HCT116 (cell line): ENCODE measurements at regions not wholly inside any gene's neighbourhood (a gene's known extent, or its start where the extent isn't known, plus 50 kb on each side); places are given as distances from the start of the nearest gene placed in this dataset.

Experiments
- ATAC-seq: fragments of 200-7000 bp; cut with Tn5 transposase; 2 replicates; pipeline ENCODE4 v1.9.1; 2020; ENCODE audit warnings: mild to moderate bottlenecking, moderate library complexity
- BruUV-seq: library from RNA; stranded (reverse); fragments of 400-500 nt; replicated peaks from 2 replicates; lab custom pipeline; 2021; lab: Mats Ljungman, UMichigan
- CTCF ChIA-PET: fragments of 300-600 bp; sonication (Branson Sonifier 250); formaldehyde crosslinking; loops from one replicate; lab custom pipeline; 2021; ENCODE audit warnings: antibody characterized with exemption; lab: Charles Lee
- POLR2A ChIA-PET: fragments of 300-600, 350-600 bp; sonication (Branson Sonifier 250); formaldehyde crosslinking; loops from one replicate; lab custom pipeline; 2021; ENCODE audit warnings: antibody characterized with exemption; lab: Charles Lee
- RAD21 ChIA-PET, 2 experiments: fragments of 300-600 bp; sonication (Branson Sonifier 250); formaldehyde crosslinking; loops; one replicate each; lab custom pipeline; 2023; ENCODE audit warnings: low total read pairs in 2 of 2; ENCODE audit not compliant: uncharacterized antibody in 2 of 2, unreplicated experiment in 2 of 2, low non-redundant PET in 1 of 2; lab: Charles Lee
- DNase-seq: peaks from one replicate; pipeline ENCODE4 v3.0.0-alpha.2; 2010; ENCODE audit warnings: low read depth, low spot score
- H2AFZ ChIP-seq: fragments of 200-600 bp; shearing (Covaris generic), sonication (generic); 2 replicates; pipeline ENCODE4 v1.6.1; 2017; ENCODE audit warnings: low read depth, mixed run types, mixed read lengths, antibody characterized with exemption, low read length; ENCODE audit not compliant: poor library complexity, severe bottlenecking
- H3K27ac ChIP-seq: 2 replicates; pipeline ENCODE4 v1.5.1; 2012; ENCODE audit warnings: low read depth, low read length
- H3K27me3 ChIP-seq: fragments of 200-600 bp; sonication (generic); 2 replicates; pipeline ENCODE4 v1.6.1; 2016; ENCODE audit warnings: mixed run types, low read length, mixed read lengths; ENCODE audit not compliant: insufficient read depth
- H3K36me3 ChIP-seq, 2 experiments: fragments of 200-500 bp in 1 of 2; fragments of 200-600 bp in 1 of 2; sonication (Bioruptor generic) in 1 of 2; sonication (generic) in 1 of 2; 2 replicates each; pipeline versions ENCODE4 v1.5.1 to v1.6.1; 2014 to 2016; ENCODE audit warnings: low read length in 2 of 2, inconsistent platforms in 1 of 2, mixed read lengths in 1 of 2, mixed run types in 1 of 2; ENCODE audit not compliant: insufficient read depth in 2 of 2, control insufficient read depth in 1 of 2
- H3K4me1 ChIP-seq, 2 experiments: fragments of 200-600 bp in 1 of 2; sonication (generic) in 1 of 2; 2 replicates each; pipeline versions ENCODE4 v1.5.1 to v1.6.1; 2012 to 2017; ENCODE audit warnings: low read length in 2 of 2, inconsistent platforms in 1 of 2, mild to moderate bottlenecking in 1 of 2, mixed read lengths in 1 of 2, mixed run types in 1 of 2, moderate library complexity in 1 of 2; ENCODE audit not compliant: insufficient read depth in 2 of 2, control insufficient read depth in 1 of 2
- H3K4me2 ChIP-seq: fragments of 200-600 bp; sonication (generic); 2 replicates; pipeline ENCODE4 v1.6.1; 2017; ENCODE audit warnings: mixed run types, low read length, mixed read lengths
- H3K4me3 ChIP-seq, 2 experiments: fragments of 200-600 bp in 1 of 2; sonication (generic) in 1 of 2; replicated peaks in 1 of 2; 2 replicates each; pipeline ENCODE4 v1.5.1; 2011 to 2016; ENCODE audit warnings: low read length in 2 of 2, control low read depth in 1 of 2, low read depth in 1 of 2, mild to moderate bottlenecking in 1 of 2, mixed read lengths in 1 of 2, mixed run types in 1 of 2
- H3K79me2 ChIP-seq: fragments of 200-600 bp; sonication (generic); 2 replicates; pipeline ENCODE4 v1.6.1; 2017; ENCODE audit warnings: mild to moderate bottlenecking, mixed run types, low read length, moderate library complexity, mixed read lengths; ENCODE audit not compliant: insufficient read depth
- H3K9ac ChIP-seq: fragments of 200-600 bp; sonication (generic); 2 replicates; pipeline ENCODE4 v1.6.1; 2016; ENCODE audit warnings: low read length, mixed read lengths
- H3K9me2 ChIP-seq: fragments of 200-600 bp; sonication (generic), shearing (Covaris generic); 2 replicates; pipeline ENCODE4 v1.6.1; 2017; ENCODE audit warnings: mixed run types, mild to moderate bottlenecking, moderate library complexity; ENCODE audit not compliant: insufficient read depth
- H3K9me3 ChIP-seq, 2 experiments: fragments of 200-500 bp in 1 of 2; fragments of 200-600 bp in 1 of 2; sonication (Bioruptor generic) in 1 of 2; sonication (generic) in 1 of 2; 2 replicates each; pipeline ENCODE4 v1.6.1; 2014 to 2017; ENCODE audit warnings: low read length in 2 of 2, mixed read lengths in 2 of 2, inconsistent platforms in 1 of 2, low read depth in 1 of 2, mild to moderate bottlenecking in 1 of 2, mixed run types in 1 of 2, moderate library complexity in 1 of 2; ENCODE audit not compliant: control insufficient read depth in 1 of 2, insufficient read depth in 1 of 2
- H4K20me1 ChIP-seq: fragments of 200-600 bp; sonication (generic), shearing (Covaris generic); 2 replicates; pipeline ENCODE4 v1.6.1; 2017; ENCODE audit warnings: mixed run types, mild to moderate bottlenecking, moderate library complexity; ENCODE audit not compliant: insufficient read depth
- CBX3 ChIP-seq: IDR thresholded peaks from 2 replicates; pipeline ENCODE4 v1.6.1; 2012; ENCODE audit warnings: low read depth
- CEBPB ChIP-seq: IDR thresholded peaks from 2 replicates; pipeline ENCODE4 v1.6.1; 2012; ENCODE audit warnings: low read depth
- CTCF ChIP-seq, 3 experiments: fragments of 200-600 bp in 1 of 3; sonication (generic) in 1 of 3; IDR thresholded peaks in 2 of 3; conservative IDR thresholded peaks in 1 of 3; 2 replicates each; pipeline ENCODE4 v1.5.1; 2012 to 2017; ENCODE audit warnings: low read depth in 2 of 3, low read length in 2 of 3, antibody characterized with exemption in 1 of 3, borderline replicate concordance in 1 of 3, control low read depth in 1 of 3, mild to moderate bottlenecking in 1 of 3, mixed read lengths in 1 of 3, mixed run types in 1 of 3, moderate library complexity in 1 of 3; ENCODE audit not compliant: insufficient read depth in 1 of 3
- ELF1 ChIP-seq: IDR thresholded peaks from 2 replicates; pipeline ENCODE4 v1.6.1; 2012; ENCODE audit warnings: low read depth, borderline replicate concordance
- EZH2phosphoT487 ChIP-seq: fragments of 200-600 bp; IDR thresholded peaks from 2 replicates; pipeline ENCODE4 v1.6.1; 2018; ENCODE audit warnings: antibody characterized with exemption, borderline replicate concordance
- JUND ChIP-seq: IDR thresholded peaks from 2 replicates; pipeline ENCODE4 v1.6.1; 2012
- REST ChIP-seq: IDR thresholded peaks from 2 replicates; pipeline ENCODE4 v1.6.1; 2012; ENCODE audit warnings: low read depth
- SIN3A ChIP-seq: IDR thresholded peaks from 2 replicates; pipeline ENCODE4 v1.6.1; 2012; ENCODE audit warnings: low read depth
- intact Hi-C: fragments of 100-400 bp; cut with micrococcal nuclease; formaldehyde crosslinking; loops from 2 replicates; pipeline ENCODE4 v1.10.0; 2022

DNA sequence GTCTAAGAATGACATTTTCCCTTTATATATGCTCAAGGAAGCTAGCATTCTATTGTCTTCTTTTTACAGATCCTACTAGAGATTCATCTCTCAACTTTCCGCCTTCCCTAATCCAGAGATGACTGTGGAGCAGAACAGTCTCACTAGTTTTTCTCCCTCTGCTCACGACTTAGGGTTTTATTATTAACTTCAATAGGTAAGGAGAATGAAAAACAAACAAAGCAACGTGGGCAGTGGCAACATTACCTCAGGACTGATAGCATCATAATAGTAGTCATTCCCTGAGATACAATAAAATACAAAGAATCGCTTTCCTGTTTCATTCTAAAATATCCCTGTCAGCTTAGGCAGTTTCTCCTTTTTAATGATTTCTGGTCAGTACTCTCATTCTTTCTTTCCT lies 154.3 kb upstream of the PLAAT1 start:
- CTCF ChIA-PET = no interaction called here
- ATAC-seq = no peak

More for the DNA sequence above, 154.3 kb upstream of the PLAAT1 start:
- POLR2A ChIA-PET = no interaction called here
- no peak overlapping the region for H2AFZ ChIP-seq
- RAD21 ChIA-PET = no interaction called here
- H3K27me3 ChIP-seq = peaks cover 11% of the 10 kb centered on the region
- no peak overlapping the region for H3K9ac ChIP-seq
- H3K79me2 ChIP-seq = no peaks in the 10 kb centered on the region
- intact Hi-C loops = no loop called here
- DNase-seq = no peak
- H3K4me3 ChIP-seq = no peak overlapping the region
- H3K4me2 ChIP-seq = no peak overlapping the region
- TF ChIP-seq CTCF (IDR thresholded peaks at IDR 0.05 in 2 of 3, conservative IDR thresholded peaks at IDR 0.05 in 1 of 3; ENCODE audit: borderline replicate concordance in 1 of 3, insufficient read depth in 1 of 3, low read depth in 2 of 3, low read length in 2 of 3) = no peak
- TF ChIP-seq CBX3 = no peak
- no peak for TF ChIP-seq CEBPB
- TF ChIP-seq EZH2phosphoT487 = no peak
- TF ChIP-seq SIN3A = no peak
- no peak for TF ChIP-seq ELF1
- TF ChIP-seq REST = no peak
- TF ChIP-seq JUND = no peak
- H3K27ac ChIP-seq = no peak overlapping the region
- no peaks in the 10 kb centered on the region for H3K9me3 ChIP-seq
- H4K20me1 ChIP-seq = no peaks in the 10 kb centered on the region
- no peaks in the 10 kb centered on the region for H3K9me2 ChIP-seq
- no peaks in the 10 kb centered on the region for H3K4me1 ChIP-seq
- BruUV-seq = no TSS peak
- no peaks in the 10 kb centered on the region for H3K36me3 ChIP-seq
